ENCODE measurements at regions not wholly inside any gene's neighbourhood (a gene's known extent, or its start where the extent isn't known, plus 50 kb on each side); places are given as distances from the start of the nearest gene placed in this dataset.

DNA sequence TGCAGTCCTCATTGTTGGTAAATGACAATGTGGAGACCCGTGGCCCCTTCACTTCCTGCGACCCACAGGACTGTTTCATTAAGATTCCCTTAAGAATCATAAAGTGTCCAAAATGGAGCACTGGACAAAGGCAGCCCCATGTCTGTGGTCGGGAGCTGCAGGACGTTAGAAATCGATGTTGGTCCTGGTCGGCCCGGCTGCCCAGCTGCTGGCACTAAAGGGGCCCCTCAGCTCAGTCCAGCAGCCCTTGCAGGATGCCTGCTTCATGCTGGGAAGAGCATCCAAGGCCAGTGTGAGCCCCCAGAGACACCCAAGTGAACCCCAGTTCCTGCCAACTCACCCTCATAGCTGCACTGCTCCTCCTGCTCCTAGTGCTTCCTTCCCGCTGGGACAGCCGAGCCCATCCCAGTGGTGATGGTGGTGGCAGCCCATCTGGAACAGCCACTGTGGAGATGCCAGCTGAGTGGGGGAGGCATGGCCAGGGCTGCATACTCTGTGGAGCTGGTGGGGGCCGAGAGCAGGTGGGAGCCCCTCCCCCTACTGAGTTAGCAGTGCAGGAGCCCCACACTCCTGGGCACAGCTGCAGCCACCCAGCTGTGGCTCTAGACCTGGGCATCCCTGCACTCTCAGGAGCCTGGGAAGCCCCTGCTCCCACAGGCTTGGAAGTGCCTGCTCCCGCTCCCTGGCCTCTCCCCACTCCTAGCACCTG, 168.0 kb upstream of the IRX2 start:
- no peak overlapping the region for H3K4me3 Mint-ChIP-seq
- ATAC-seq (replicated peaks in 1 of 2) (no peak), DNase-seq (no peak)
- peaks cover 2 to 10% of the 10 kb centered on the region in 2 donors for H3K9me3 Mint-ChIP-seq
- peaks cover 0 to 6% of the 10 kb centered on the region in 2 donors for H3K36me3 Mint-ChIP-seq (ENCODE audit: insufficient read depth in 2 of 2)
- peaks cover 5% of the 10 kb centered on the region for H3K27me3 Mint-ChIP-seq (ENCODE audit: low read depth)
- H3K4me1 Mint-ChIP-seq (ENCODE audit: low read depth): no peaks in the 10 kb centered on the region
- no peak overlapping the region for H3K27ac Mint-ChIP-seq

DNA sequence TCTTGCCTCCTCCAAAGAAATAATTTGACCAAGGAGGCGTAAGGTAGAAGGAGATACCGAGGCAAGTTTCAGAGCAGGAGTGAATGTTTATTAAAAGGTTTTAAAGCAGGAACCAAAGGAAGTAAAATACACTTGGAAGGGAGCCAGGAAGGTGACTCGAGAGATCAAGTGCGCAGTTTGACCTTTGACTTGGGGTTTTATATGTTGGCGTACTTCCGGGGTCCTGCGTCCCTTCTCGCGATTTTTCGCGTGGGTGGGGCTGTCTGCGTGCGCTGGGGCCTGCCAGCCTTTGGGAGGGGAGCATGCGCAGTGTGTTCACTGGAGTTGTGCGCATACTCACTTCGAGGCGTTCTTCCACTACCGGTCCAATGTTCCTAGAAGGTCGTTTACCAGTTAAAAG, 166.0 kb upstream of the IRX2 start:
- DNase-seq: no peak
- no peak overlapping the region for H3K4me3 Mint-ChIP-seq
- no peaks in the 10 kb centered on the region for H3K4me1 Mint-ChIP-seq (ENCODE audit: low read depth)
- H3K27ac Mint-ChIP-seq: no peak overlapping the region
- peaks cover 5% of the 10 kb centered on the region for H3K27me3 Mint-ChIP-seq (ENCODE audit: low read depth)
- H3K9me3 Mint-ChIP-seq: peaks cover 5 to 16% of the 10 kb centered on the region in 2 donors
- no peak for ATAC-seq (replicated peaks in 1 of 2)
- H3K36me3 Mint-ChIP-seq (ENCODE audit: insufficient read depth in 2 of 2): peaks cover 0 to 6% of the 10 kb centered on the region in 2 donors

DNA sequence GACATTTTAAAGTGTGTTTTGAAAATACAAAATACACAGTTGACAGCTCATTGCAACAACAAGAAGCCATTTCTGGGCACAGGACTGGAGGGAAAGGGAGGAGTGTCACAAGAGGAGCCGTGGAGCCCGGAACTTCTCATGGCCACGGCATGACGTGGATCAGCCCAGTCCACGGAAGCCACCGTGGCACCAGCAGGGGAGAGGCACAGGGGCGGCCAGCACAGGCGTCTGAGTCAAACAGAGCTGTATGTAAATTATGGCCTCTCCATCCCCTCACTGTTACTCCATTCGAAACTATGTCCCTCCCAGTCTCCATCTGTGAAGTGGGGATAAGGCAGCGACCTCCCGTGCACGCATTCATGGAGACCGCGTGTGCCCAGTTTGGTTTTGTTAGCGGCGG, 165.6 kb upstream of the IRX2 start:
- ATAC-seq (replicated peaks in 1 of 2) (no peak), DNase-seq (no peak)
- Mint-ChIP-seq H3K4me1 (ENCODE audit: low read depth) (no peaks in the 10 kb centered on the region), H3K27me3 (ENCODE audit: low read depth) (peaks cover 5% of the 10 kb centered on the region), H3K4me3 (no peak overlapping the region), H3K36me3 (ENCODE audit: insufficient read depth in 2 of 2) (peaks cover 0 to 6% of the 10 kb centered on the region in 2 donors), H3K27ac (no peak overlapping the region), H3K9me3 (peaks cover 5 to 16% of the 10 kb centered on the region in 2 donors)

DNA sequence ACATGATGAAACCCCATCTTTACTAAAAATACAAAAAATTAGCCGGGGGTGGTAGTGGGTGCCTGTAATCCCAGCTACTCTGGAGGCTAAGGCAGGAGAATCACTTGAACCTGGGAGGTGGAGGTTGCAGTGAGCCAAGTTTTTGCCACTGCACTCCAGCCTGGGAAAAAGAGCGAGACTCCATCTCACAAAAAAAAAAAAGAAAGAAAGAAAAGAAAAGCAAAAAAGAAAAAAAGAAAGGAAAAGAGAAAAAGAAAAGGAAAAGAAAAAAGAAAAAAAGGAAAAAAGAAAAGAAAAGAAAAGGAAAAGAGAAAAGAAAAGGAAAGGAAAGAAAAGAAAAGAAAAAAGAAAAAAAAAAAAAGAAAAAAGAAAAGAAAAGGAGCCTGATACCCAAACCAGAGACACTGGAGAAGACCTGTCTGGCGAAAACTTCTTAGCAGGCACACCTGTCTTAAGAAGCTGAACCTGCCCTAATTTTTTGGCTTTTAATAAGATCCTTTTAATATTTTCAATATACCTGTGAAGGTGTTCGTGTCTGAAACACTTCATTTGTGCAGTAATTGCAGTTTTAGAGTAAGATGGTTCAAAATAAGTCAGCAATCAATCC, 164.7 kb upstream of the IRX2 start:
- no peak overlapping the region for H3K27ac Mint-ChIP-seq
- H3K9me3 Mint-ChIP-seq: peaks cover 5 to 13% of the 10 kb centered on the region in 2 donors
- H3K4me3 Mint-ChIP-seq: no peak overlapping the region
- DNase-seq: no peak
- no peaks in the 10 kb centered on the region for H3K4me1 Mint-ChIP-seq (ENCODE audit: low read depth)
- ATAC-seq (replicated peaks in 1 of 2): no peak
- peaks cover 0 to 6% of the 10 kb centered on the region in 2 donors for H3K36me3 Mint-ChIP-seq (ENCODE audit: insufficient read depth in 2 of 2)
- peaks cover 5% of the 10 kb centered on the region for H3K27me3 Mint-ChIP-seq (ENCODE audit: low read depth)

- no peak for DNase-seq
- H3K9me3 Mint-ChIP-seq: peaks cover 5 to 13% of the 10 kb centered on the region in 2 donors
Measured at GRCh38 chr5:2914981-2915484, 163.6 kb upstream of the IRX2 start.

DNA sequence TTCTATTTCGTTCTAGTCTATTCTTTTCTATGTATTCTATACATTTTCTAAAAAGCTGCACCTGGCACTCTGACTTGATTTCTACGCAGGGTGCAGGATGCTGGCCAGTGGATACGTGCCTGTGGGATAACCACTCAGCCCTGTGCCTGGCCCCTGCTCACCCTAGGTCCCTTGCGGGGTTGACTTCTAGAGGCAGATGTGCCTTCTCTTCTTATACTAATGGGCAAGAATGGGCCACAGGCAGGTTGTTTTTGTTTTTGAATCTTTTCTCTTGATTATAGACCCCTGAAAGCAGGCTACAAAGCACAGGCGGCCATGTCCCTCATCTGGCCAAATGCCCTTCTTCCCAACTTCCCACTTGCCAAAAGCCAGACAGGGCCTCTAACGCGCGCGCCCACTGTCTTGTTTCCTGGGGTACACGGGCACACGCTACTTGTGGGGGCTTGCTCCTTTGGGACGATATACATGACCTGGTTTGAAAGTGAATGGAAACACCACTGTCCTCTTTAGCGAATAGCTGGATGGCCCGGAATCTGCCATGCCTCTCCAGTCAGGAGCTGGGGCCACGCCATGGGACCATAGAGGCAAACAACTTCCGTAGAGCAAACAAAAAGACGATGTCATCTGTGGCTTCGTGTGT, 162.7 kb upstream of the IRX2 start:
- H3K4me3 Mint-ChIP-seq: no peak overlapping the region
- no peak overlapping the region for H3K27ac Mint-ChIP-seq
- peaks cover 5% of the 10 kb centered on the region for H3K27me3 Mint-ChIP-seq (ENCODE audit: low read depth)
- DNase-seq (no peak), ATAC-seq (replicated peaks in 1 of 2) (no peak)
- peaks cover 0 to 6% of the 10 kb centered on the region in 2 donors for H3K36me3 Mint-ChIP-seq (ENCODE audit: insufficient read depth in 2 of 2)
- H3K4me1 Mint-ChIP-seq (ENCODE audit: low read depth): no peaks in the 10 kb centered on the region
- peaks cover 5 to 13% of the 10 kb centered on the region in 2 donors for H3K9me3 Mint-ChIP-seq

More at GRCh38 chr5:2914981-2915484, 163.6 kb upstream of the IRX2 start:
- ATAC-seq (replicated peaks in 1 of 2): no peak
- H3K27ac Mint-ChIP-seq: no peak overlapping the region
- H3K36me3 Mint-ChIP-seq (ENCODE audit: insufficient read depth in 2 of 2): peaks cover 0 to 6% of the 10 kb centered on the region in 2 donors
- H3K27me3 Mint-ChIP-seq (ENCODE audit: low read depth): peaks cover 5% of the 10 kb centered on the region
- H3K4me1 Mint-ChIP-seq (ENCODE audit: low read depth): no peaks in the 10 kb centered on the region
- H3K4me3 Mint-ChIP-seq: no peak overlapping the region

GRCh38 chr5:2913281-2913680, 161.8 kb upstream of the IRX2 start:
- Mint-ChIP-seq H3K9me3 (peaks cover 3 to 11% of the 10 kb centered on the region in 2 donors), H3K4me1 (ENCODE audit: low read depth) (no peaks in the 10 kb centered on the region)
- no peak for ATAC-seq (replicated peaks in 1 of 2)

DNA sequence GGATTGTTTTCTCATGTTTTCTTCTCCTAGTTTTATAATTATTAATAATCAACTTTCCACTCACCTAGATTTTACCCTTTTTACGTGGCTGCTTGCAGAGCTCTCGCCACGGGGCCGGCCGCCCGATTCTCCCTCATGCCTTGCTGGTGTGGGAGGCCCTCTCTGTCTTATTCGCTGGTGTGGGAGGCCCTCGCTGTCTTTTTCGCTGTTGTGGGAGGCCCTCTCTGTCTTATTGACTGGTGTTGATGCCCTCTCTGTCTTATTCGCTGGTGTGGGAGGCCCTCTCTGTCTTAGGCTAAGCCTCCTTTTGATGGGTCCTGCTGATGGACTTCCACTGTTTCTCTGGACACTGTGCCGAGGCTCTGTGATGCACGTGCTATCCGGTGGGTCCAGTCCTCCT, 161.3 kb upstream of the IRX2 start:
- H3K4me1 Mint-ChIP-seq (ENCODE audit: low read depth): no peaks in the 10 kb centered on the region

More at GRCh38 chr5:2913281-2913680, 161.8 kb upstream of the IRX2 start:
- Mint-ChIP-seq H3K36me3 (ENCODE audit: insufficient read depth in 2 of 2) (peaks cover 0 to 6% of the 10 kb centered on the region in 2 donors), H3K27ac (no peak overlapping the region), H3K4me3 (no peak overlapping the region), H3K27me3 (ENCODE audit: low read depth) (peaks cover 5% of the 10 kb centered on the region)
- DNase-seq: no peak

DNA sequence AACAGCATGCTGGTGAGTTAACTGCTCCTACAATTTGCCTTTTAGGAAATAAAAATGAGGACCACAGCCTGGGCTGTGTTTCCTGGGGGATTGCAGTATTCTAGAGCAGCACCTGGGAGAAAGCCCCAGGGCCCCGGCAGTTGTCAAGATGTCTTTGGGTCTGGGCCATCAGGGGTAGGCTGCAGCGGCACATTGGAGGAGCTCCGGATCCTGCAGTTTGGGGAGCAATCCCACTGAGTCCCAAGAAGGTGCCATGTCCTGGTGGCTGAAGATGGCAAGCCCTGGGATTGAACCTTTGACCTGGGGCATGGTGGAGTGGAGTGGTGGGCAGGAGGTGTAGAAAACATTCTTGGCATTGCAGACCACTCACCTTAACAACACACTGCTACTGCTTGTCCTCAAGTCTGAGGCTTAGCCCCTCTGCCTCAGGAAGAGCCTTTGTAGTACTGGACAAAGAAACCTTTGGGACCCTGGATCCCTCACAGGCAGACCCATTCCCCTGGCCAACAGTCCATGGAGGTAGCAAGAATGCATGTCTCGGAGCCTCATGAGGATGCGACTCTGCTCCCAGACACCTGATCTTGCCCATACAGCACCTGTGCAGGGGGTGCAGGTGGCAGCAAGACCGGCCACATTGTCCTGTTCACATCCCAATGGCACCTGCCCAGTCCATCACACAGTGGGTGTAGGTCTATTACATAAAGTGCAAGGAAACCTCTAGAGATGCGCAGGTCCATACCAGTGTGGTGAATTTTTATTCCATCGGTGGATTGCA, 159.1 kb upstream of the IRX2 start:
- no peak overlapping the region for H3K27ac Mint-ChIP-seq
- peaks cover 0 to 6% of the 10 kb centered on the region in 2 donors for H3K36me3 Mint-ChIP-seq (ENCODE audit: insufficient read depth in 2 of 2)
- no peak overlapping the region for H3K4me3 Mint-ChIP-seq
- ATAC-seq (replicated peaks in 1 of 2) (no peak), DNase-seq (no peak)
- no peaks in the 10 kb centered on the region for H3K4me1 Mint-ChIP-seq (ENCODE audit: low read depth)
- peaks cover 5% of the 10 kb centered on the region for H3K27me3 Mint-ChIP-seq (ENCODE audit: low read depth)
- H3K9me3 Mint-ChIP-seq: peaks cover 3 to 10% of the 10 kb centered on the region in 2 donors

More for the DNA sequence above, 161.3 kb upstream of the IRX2 start:
- H3K4me3 Mint-ChIP-seq: no peak overlapping the region
- peaks cover 0 to 6% of the 10 kb centered on the region in 2 donors for H3K36me3 Mint-ChIP-seq (ENCODE audit: insufficient read depth in 2 of 2)
- no peak overlapping the region for H3K27ac Mint-ChIP-seq
- DNase-seq (no peak), ATAC-seq (replicated peaks in 1 of 2) (no peak)
- peaks cover 3 to 11% of the 10 kb centered on the region in 2 donors for H3K9me3 Mint-ChIP-seq
- H3K27me3 Mint-ChIP-seq (ENCODE audit: low read depth): peaks cover 5% of the 10 kb centered on the region

- Mint-ChIP-seq H3K4me1 (ENCODE audit: low read depth) (no peaks in the 10 kb centered on the region), H3K27me3 (ENCODE audit: low read depth) (no peaks in the 10 kb centered on the region), H3K4me3 (no peak overlapping the region), H3K36me3 (ENCODE audit: insufficient read depth in 2 of 2) (peaks cover 0 to 1% of the 10 kb centered on the region in 2 donors), H3K9me3 (peaks cover 4 to 7% of the 10 kb centered on the region in 2 donors), H3K27ac (no peak overlapping the region)
- no peak for ATAC-seq (replicated peaks in 1 of 2)
- no peak for DNase-seq
Measured at GRCh38 chr5:2909035-2909434, 157.6 kb upstream of the IRX2 start.

DNA sequence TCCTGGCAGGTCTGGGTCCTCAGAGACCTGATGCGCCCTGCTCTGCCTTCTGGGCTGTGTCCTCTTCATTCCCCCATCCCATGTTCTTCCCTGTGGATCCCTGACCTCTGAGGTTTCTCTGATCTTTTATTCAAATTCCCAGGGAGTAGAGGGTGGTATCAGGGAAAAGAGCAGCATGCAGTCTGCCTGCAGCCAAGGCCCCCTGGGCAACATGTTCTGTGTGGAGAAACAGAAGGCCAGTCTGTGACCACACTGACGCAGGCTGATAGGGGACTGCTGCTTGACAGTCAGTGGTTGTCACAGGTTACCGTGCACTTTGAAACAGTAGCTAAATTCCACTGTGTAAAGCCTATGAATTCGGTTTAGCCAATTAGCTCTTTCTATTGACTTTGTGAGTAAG, 156.6 kb upstream of the IRX2 start:
- H3K27me3 Mint-ChIP-seq (ENCODE audit: low read depth): no peaks in the 10 kb centered on the region
- no peak overlapping the region for H3K4me3 Mint-ChIP-seq
- no peak overlapping the region for H3K27ac Mint-ChIP-seq
- DNase-seq: no peak
- no peaks in the 10 kb centered on the region for H3K4me1 Mint-ChIP-seq (ENCODE audit: low read depth)
- ATAC-seq (replicated peaks in 1 of 2): no peak
- H3K36me3 Mint-ChIP-seq (ENCODE audit: insufficient read depth in 2 of 2): peaks cover 0 to 1% of the 10 kb centered on the region in 2 donors
- peaks cover 2 to 3% of the 10 kb centered on the region in 2 donors for H3K9me3 Mint-ChIP-seq

- Mint-ChIP-seq H3K4me1 (ENCODE audit: low read depth) (no peaks in the 10 kb centered on the region), H3K27me3 (ENCODE audit: low read depth) (no peaks in the 10 kb centered on the region), H3K27ac (no peak overlapping the region), H3K4me3 (no peak overlapping the region), H3K36me3 (ENCODE audit: insufficient read depth in 2 of 2) (peaks cover 0 to 1% of the 10 kb centered on the region in 2 donors), H3K9me3 (peaks cover 0 to 2% of the 10 kb centered on the region in 2 donors)
- no peak for DNase-seq
- ATAC-seq (replicated peaks in 1 of 2): no peak
Measured at GRCh38 chr5:2906302-2907090, 155.0 kb upstream of the IRX2 start.

Measured in activated T-cell treated with anti-CD3 and anti-CD28 coated beads, Interleukin-2, amount 50 U/mL, for 72 hours (primary cell).